ENCODE measurements at regions not wholly inside any gene's neighbourhood (a gene's known extent, or its start where the extent isn't known, plus 50 kb on each side); places are given as distances from the start of the nearest gene placed in this dataset.

DNA sequence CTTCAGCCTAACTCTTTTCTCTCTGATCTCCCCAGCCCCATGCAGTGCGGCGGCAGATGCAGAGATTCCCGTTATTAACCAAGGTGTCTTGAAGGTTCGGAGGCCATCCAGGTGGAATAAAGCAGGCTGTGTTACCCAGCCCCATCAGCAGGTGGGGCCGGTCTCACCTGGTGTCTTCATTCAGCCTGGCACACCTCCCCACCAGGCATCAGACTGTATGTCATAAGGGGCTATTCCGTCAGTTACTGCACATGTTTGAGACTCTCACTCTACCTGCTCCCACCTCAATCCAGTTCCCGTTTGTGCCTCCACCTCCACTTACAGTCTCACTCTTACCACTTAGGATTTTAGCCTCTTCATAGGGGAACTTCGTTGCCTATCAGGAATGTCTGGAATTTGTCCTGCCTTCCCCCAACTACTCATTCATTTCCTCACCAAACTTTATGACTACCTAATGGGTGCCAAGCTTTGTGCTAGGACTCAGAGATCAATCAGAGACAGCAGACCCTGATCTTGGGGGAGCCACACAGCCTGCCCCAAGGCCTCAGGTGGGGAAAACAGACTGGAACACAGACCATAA, 170.2 kb downstream of the PLPP3 start:
- Mint-ChIP-seq H3K4me3 (ENCODE audit: unreplicated experiment) (no peak overlapping the region), H3K27ac (ENCODE audit: unreplicated experiment) (no peak overlapping the region), H3K27me3 (ENCODE audit: unreplicated experiment) (peaks cover 1% of the 10 kb centered on the region), H3K9me3 (ENCODE audit: unreplicated experiment) (peaks cover 2% of the 10 kb centered on the region), H3K36me3 (ENCODE audit: unreplicated experiment) (no peaks in the 10 kb centered on the region), H3K4me1 (ENCODE audit: low read depth, unreplicated experiment) (no peaks in the 10 kb centered on the region)
- TF ChIP-seq, protein P1, sequence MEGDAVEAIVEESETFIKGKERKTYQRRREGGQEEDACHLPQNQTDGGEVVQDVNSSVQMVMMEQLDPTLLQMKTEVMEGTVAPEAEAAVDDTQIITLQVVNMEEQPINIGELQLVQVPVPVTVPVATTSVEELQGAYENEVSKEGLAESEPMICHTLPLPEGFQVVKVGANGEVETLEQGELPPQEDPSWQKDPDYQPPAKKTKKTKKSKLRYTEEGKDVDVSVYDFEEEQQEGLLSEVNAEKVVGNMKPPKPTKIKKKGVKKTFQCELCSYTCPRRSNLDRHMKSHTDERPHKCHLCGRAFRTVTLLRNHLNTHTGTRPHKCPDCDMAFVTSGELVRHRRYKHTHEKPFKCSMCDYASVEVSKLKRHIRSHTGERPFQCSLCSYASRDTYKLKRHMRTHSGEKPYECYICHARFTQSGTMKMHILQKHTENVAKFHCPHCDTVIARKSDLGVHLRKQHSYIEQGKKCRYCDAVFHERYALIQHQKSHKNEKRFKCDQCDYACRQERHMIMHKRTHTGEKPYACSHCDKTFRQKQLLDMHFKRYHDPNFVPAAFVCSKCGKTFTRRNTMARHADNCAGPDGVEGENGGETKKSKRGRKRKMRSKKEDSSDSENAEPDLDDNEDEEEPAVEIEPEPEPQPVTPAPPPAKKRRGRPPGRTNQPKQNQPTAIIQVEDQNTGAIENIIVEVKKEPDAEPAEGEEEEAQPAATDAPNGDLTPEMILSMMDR (IDR thresholded peaks at IDR 0.05; ENCODE audit: partially characterized antibody, unreplicated experiment), result no peak
- DNase-seq, result no peak

DNA sequence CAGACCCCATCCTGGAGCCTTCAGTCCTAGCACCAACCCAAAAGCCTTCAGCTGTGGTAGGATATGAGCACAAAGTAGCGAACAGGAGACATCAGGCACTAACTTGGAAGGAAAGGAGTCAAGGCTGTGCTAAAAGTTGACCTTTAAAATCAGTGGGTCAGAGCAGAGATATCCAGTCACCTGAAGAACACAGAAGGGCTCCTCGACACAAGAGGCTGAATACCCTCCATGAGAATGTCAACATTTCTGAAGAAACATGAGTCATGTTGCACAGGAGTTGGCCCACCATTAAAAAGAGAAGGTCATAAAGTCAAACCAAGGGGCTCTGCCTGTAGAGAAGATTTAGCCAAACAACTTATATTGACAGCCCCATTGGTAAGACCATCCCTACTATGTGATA, 172.5 kb downstream of the PLPP3 start:
- no peak overlapping the region for H3K4me3 Mint-ChIP-seq (ENCODE audit: unreplicated experiment)
- no peak for DNase-seq
- no peaks in the 10 kb centered on the region for H3K36me3 Mint-ChIP-seq (ENCODE audit: unreplicated experiment)
- H3K9me3 Mint-ChIP-seq (ENCODE audit: unreplicated experiment), result peaks cover 2% of the 10 kb centered on the region
- no peak overlapping the region for H3K27ac Mint-ChIP-seq (ENCODE audit: unreplicated experiment)
- TF ChIP-seq, protein P1 (IDR thresholded peaks at IDR 0.05; ENCODE audit: partially characterized antibody, unreplicated experiment), result no peak
- H3K4me1 Mint-ChIP-seq (ENCODE audit: low read depth, unreplicated experiment), result no peaks in the 10 kb centered on the region
- H3K27me3 Mint-ChIP-seq (ENCODE audit: unreplicated experiment), result peaks cover 3% of the 10 kb centered on the region

DNA sequence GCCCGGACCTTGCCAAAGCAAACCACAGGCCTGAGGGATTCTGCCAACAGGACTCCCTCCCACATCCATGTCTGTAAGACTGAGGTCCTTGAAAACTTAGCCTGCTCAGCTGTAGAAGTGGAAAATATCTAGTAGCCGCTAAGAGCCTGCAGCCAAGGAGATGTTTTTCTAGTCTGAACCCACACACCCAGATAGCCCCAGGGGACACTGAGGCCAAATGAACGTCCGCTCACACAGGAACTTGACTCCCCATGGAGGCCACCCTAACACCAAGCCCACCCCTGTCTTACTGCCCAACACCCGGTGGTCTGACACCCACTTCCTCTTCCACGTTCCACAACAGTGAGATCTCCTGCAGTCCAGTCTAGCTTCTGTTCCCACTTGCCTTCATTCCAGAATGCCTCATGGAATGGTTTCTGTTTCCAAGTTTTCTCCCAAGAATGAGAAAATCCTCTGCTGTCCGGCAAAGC, 174.8 kb downstream of the PLPP3 start:
- no peak overlapping the region for H3K4me3 Mint-ChIP-seq (ENCODE audit: unreplicated experiment)
- TF ChIP-seq, protein P1 (IDR thresholded peaks at IDR 0.05; ENCODE audit: partially characterized antibody, unreplicated experiment), result no peak
- H3K27ac Mint-ChIP-seq (ENCODE audit: unreplicated experiment), result no peak overlapping the region
- no peaks in the 10 kb centered on the region for H3K4me1 Mint-ChIP-seq (ENCODE audit: low read depth, unreplicated experiment)
- no peak for DNase-seq
- no peaks in the 10 kb centered on the region for H3K36me3 Mint-ChIP-seq (ENCODE audit: unreplicated experiment)
- peaks cover 3% of the 10 kb centered on the region for H3K27me3 Mint-ChIP-seq (ENCODE audit: unreplicated experiment)
- H3K9me3 Mint-ChIP-seq (ENCODE audit: unreplicated experiment), result peaks cover 2% of the 10 kb centered on the region

DNA sequence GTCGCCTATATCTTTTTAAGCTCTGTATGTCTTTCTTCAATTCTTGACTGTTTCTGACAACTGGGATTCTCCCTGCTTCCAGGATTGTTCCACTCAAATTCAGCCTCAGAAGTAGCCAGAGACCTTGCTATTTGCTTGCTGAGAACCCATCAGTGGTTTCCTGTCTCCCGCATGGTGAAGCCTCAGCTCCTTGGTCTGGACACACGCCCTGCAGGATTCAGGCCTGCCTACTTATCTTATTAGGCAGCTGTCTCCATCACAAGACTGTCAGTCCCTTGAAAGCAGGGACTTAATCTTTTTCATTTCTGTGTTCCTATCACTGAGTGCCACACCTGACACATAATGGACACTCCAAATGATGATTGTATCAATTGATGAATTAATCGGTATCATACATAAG, 175.3 kb downstream of the PLPP3 start:
- TF ChIP-seq, protein P1 (IDR thresholded peaks at IDR 0.05; ENCODE audit: partially characterized antibody, unreplicated experiment), result no peak
- Mint-ChIP-seq H3K36me3 (ENCODE audit: unreplicated experiment) (no peaks in the 10 kb centered on the region), H3K27ac (ENCODE audit: unreplicated experiment) (no peak overlapping the region), H3K4me3 (ENCODE audit: unreplicated experiment) (no peak overlapping the region), H3K9me3 (ENCODE audit: unreplicated experiment) (peaks cover 2% of the 10 kb centered on the region), H3K4me1 (ENCODE audit: low read depth, unreplicated experiment) (no peaks in the 10 kb centered on the region), H3K27me3 (ENCODE audit: unreplicated experiment) (peaks cover 3% of the 10 kb centered on the region)
- no peak for DNase-seq

DNA sequence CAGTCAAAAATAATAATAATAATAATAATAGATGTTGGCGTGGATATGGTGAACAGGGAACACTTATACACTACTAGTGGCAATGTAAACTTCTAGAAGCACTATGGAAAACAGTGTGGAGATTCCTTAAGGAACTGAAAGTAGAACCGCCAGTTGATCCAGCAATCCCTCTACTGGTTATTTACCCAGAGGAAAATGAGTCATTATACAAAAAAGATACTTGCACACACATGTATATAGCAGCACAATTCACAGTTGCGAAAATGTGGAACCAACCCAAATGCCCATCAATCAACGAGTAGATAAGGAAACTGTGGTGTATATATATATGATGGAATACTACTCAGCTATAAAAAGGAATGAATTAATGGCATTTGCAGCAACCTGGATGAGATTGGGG, 176.0 kb downstream of the PLPP3 start:
- H3K4me3 Mint-ChIP-seq (ENCODE audit: unreplicated experiment), result no peak overlapping the region
- no peaks in the 10 kb centered on the region for H3K36me3 Mint-ChIP-seq (ENCODE audit: unreplicated experiment)
- DNase-seq, result no peak
- peaks cover 2% of the 10 kb centered on the region for H3K9me3 Mint-ChIP-seq (ENCODE audit: unreplicated experiment)
- peaks cover 3% of the 10 kb centered on the region for H3K27me3 Mint-ChIP-seq (ENCODE audit: unreplicated experiment)
- no peaks in the 10 kb centered on the region for H3K4me1 Mint-ChIP-seq (ENCODE audit: low read depth, unreplicated experiment)
- TF ChIP-seq, protein P1 (IDR thresholded peaks at IDR 0.05; ENCODE audit: partially characterized antibody, unreplicated experiment), result no peak
- no peak overlapping the region for H3K27ac Mint-ChIP-seq (ENCODE audit: unreplicated experiment)

Measured in glutamatergic neuron (in vitro differentiated cells).